ENCODE measurements at regions not wholly inside any gene's neighbourhood (a gene's known extent, or its start where the extent isn't known, plus 50 kb on each side); places are given as distances from the start of the nearest gene placed in this dataset.

DNA sequence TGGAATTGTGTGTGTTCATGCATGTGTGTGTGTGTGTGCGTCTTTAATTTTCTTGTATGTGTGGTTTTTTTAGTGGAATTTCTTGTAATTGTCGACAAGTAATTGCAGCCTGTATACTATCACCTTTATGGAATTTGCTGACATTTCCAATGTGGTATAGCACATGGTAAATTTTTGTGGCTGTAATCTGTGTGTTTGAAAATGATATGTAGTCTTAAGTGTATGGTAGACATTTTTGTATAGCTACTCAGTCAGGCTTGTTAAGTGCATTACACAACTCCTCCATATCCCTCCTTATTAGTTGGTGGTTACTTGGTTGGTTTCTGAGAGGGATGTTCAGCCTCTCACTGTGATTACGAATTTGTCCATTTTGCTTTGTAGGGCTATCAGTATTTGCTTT, 384.5 kb upstream of the HSF2 start:
- no peak for ATAC-seq
- H3K27ac ChIP-seq: no peak overlapping the region
- 85 to 92% (median 91%) methylated on average over 3 of the region's 3 CpGs for WGBS, 4 donors
- intact Hi-C loops (cut with DNase I): no loop called here
- H3K4me1 ChIP-seq: peaks cover 0 to 6% (median 0%) of the 10 kb centered on the region in 12 donors
- TF ChIP-seq POLR2A (IDR thresholded peaks at IDR 0.05): no peak
- TF ChIP-seq, protein P1, sequence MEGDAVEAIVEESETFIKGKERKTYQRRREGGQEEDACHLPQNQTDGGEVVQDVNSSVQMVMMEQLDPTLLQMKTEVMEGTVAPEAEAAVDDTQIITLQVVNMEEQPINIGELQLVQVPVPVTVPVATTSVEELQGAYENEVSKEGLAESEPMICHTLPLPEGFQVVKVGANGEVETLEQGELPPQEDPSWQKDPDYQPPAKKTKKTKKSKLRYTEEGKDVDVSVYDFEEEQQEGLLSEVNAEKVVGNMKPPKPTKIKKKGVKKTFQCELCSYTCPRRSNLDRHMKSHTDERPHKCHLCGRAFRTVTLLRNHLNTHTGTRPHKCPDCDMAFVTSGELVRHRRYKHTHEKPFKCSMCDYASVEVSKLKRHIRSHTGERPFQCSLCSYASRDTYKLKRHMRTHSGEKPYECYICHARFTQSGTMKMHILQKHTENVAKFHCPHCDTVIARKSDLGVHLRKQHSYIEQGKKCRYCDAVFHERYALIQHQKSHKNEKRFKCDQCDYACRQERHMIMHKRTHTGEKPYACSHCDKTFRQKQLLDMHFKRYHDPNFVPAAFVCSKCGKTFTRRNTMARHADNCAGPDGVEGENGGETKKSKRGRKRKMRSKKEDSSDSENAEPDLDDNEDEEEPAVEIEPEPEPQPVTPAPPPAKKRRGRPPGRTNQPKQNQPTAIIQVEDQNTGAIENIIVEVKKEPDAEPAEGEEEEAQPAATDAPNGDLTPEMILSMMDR (IDR thresholded peaks at IDR 0.05): no peak
- no peak for DNase-seq
- peaks cover 0 to 3% (median 0%) of the 10 kb centered on the region in 12 donors for H3K9me3 ChIP-seq
- no peaks in the 10 kb centered on the region for H3K27me3 ChIP-seq
- H3K4me3 ChIP-seq: no peak overlapping the region
- H3K36me3 ChIP-seq: no peaks in the 10 kb centered on the region

DNA sequence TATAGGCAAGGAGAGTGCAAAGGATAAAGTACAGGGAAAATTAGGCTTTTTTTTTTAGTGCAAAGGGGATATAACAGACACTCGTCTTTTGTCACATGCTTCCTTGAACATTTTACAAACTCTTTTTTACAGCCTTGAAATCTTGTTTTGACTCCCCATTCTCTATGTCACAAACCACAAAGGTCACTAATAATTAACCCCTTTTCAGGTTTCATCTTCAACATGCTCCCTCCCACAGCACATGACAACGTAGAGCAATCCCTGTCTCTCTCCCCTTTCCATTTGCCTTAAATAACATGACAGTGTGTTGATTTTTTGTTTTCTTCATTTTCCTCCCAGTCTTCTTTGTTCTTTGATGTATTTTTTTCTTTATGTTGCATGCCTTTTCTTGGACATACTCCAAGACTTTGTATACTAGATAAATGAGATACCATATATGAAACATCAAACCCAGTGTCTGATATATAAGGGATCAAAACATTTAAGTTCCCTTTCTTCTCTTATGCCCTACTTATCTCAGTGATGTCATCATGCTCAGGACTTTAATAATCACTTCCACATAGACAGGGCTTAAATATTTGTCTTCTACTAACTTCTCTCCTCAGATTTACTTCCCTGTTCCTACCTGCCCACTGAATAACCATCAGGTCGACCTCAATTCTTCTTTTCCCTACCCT, 378.7 kb upstream of the HSF2 start:
- TF ChIP-seq, protein P1 (IDR thresholded peaks at IDR 0.05): no peak
- no peak for TF ChIP-seq POLR2A (IDR thresholded peaks at IDR 0.05)
- 64 to 71% (median 67%) methylated on average over 3 of the region's 3 CpGs for WGBS, 4 donors
- ATAC-seq (no peak), DNase-seq (no peak)
- intact Hi-C loops (cut with DNase I): loop anchor here in 1 of 10 donors (10.0 kb wide), 1 partner anchor 436 kb away; no protein-coding TSS in a partner anchor
- Histone ChIP-seq H3K36me3 (no peaks in the 10 kb centered on the region), H3K9me3 (peaks cover 0 to 3% (median 0%) of the 10 kb centered on the region in 12 donors), H3K27ac (no peak overlapping the region), H3K4me1 (no peaks in the 10 kb centered on the region), H3K27me3 (no peaks in the 10 kb centered on the region), H3K4me3 (no peak overlapping the region)

DNA sequence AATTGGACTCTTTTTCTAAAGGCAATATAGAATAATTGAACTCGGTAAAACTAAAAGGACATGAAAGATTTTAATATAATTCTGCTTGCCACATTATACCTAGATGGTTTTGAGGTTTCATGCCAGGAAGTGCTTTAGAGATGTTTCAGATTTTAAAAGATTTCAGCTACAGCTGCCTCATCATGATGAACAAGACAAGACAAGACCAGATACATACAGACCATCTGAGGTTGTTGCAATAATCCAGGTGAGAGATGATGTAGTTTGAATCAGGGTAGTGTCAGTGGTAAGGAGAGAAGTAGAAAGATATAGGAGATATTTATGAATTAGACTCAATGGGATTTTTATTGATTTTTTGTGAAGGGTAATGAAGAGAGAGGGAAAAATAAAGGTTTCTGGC, 374.3 kb upstream of the HSF2 start:
- DNase-seq: no peak
- no peaks in the 10 kb centered on the region for H3K27me3 ChIP-seq
- TF ChIP-seq POLR2A (IDR thresholded peaks at IDR 0.05): no peak
- TF ChIP-seq, protein P1 (IDR thresholded peaks at IDR 0.05): no peak
- ATAC-seq: no peak
- H3K9me3 ChIP-seq: no peaks in the 10 kb centered on the region
- no peak overlapping the region for H3K27ac ChIP-seq
- no peak overlapping the region for H3K4me3 ChIP-seq
- WGBS, 4 donors: 94 to 96% (median 95%) methylated on average over 1 of the region's 1 CpG
- no peaks in the 10 kb centered on the region for H3K4me1 ChIP-seq
- H3K36me3 ChIP-seq: no peaks in the 10 kb centered on the region
- intact Hi-C loops (cut with DNase I): loop anchor here in 2 of 10 donors (5.0 to 10.0 kb wide), 2 partner anchors 168 to 440 kb away; no protein-coding TSS in a partner anchor

DNA sequence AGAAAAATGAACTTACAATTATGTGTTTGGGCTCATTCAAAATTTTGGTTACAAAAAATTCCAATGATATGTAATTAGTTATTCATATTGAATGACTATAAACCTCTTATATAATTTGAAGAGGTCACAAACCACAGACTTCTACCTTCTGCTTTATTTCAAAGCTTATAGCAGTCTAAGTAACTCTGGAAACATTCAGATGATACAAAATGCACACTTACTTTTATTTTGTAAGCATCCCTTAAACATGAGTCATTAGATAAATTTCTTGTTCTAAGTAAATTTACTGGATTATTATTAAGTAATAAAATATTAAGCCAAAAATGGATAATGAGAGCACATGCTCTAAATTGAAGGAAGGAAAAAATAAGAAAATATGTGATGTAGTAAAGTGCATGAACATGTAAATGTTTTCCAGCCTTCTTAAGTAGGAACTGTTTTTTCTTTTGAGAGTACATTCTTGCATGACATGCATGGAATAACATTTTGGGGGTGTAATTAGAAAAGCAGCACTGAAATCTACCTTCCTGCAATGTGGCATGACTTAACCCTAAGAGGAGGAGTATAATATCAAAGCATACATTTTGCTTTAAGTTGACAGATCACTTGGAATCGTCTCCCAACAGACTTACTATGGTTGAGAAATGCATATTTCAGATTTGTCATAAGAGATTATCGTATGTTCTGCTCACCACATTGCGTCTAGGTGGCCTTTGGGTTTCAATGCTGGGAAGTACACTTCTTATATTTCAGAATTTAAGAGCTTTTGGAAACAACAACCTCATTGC, 372.7 kb upstream of the HSF2 start:
- DNase-seq (no peak), ATAC-seq (no peak)
- intact Hi-C loops (cut with DNase I): loop anchor here in 2 of 10 donors (5.0 to 10.0 kb wide), 2 partner anchors 169 to 442 kb away; no protein-coding TSS in a partner anchor
- no peaks in the 10 kb centered on the region for H3K36me3 ChIP-seq
- 69 to 88% (median 83%) methylated on average over 3 of the region's 3 CpGs for WGBS, 4 donors
- no peak overlapping the region for H3K4me3 ChIP-seq
- no peak overlapping the region for H3K27ac ChIP-seq
- no peaks in the 10 kb centered on the region for H3K27me3 ChIP-seq
- no peaks in the 10 kb centered on the region for H3K9me3 ChIP-seq
- H3K4me1 ChIP-seq: no peaks in the 10 kb centered on the region
- TF ChIP-seq POLR2A (IDR thresholded peaks at IDR 0.05): no peak
- TF ChIP-seq, protein P1 (IDR thresholded peaks at IDR 0.05): no peak

Measured in heart left ventricle (tissue), 16 donors.